Right lung (tissue), 2 donors: ENCODE measurements at regions not wholly inside any gene's neighbourhood (a gene's known extent, or its start where the extent isn't known, plus 50 kb on each side); places are given as distances from the start of the nearest gene placed in this dataset.

Experiments
- DNase-seq, 2 donors: peaks; one replicate each; pipeline ENCODE4 v3.0.0-alpha.2; 2013

DNA sequence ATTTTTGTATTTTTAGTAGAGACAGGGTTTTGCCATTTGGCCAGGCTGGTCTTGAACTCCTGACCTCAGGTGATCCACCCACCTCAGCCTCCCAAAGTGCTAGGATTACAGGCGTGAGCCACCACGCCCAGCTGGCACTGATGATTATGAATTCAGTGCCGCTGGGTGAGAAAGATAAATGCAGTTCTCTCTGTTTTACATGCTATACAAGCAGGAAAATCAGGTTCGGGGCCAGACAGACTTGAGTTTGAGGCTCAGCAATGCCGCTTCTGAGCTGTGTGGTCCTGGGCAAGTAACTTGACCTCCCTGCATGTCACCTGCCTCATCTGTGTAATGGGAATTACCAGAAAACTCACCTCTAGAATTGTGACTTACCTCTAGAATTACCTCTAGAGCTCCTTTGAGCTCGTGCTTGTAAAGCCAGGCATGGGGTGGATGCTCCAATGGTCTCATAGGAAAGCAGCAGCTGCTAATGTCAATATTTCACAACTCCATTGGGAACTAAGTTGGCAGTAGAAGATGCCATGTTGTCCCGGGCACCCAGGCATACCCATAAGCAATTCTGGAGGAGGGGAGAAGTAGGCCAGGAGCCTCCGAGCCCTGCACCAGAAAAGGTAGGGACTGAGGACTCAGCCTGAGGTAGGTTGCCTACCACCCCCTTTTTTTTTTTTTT is 119.8 kb upstream of the SLC25A33 start:
- no peak for DNase-seq

DNA sequence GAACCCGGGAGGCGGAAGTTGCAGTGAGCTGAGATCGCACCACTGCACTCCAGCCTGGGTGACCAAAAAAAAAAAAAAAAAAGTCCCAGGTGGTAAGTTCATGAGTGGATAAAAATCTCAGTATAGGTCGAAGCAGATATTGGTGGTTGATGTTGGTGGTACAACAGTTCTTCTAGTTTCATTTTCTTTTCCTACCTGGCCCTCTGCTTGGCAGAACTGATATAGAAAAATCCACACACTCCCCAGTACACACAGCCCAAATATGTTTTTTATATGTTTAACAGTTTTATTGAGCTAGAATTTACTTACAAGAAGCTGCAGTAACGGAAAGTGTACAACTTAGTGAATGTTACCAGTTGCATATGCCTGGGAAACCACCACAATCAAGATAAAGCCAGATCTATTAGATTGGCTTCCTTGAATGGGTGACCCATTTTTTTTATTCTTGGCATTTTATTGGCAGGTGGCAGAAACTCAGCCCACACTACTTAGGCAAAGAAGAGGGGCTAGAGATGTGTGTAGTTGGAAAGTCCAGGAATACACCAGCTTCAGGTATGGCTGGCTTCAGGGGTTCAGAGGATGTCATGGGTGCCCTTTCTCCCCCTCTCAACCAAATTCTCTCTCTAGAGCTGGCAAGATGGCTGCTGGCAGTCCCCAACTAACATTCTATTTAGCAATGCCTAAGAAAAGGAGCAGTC is 118.3 kb upstream of the SLC25A33 start:
- no peak for DNase-seq

DNA sequence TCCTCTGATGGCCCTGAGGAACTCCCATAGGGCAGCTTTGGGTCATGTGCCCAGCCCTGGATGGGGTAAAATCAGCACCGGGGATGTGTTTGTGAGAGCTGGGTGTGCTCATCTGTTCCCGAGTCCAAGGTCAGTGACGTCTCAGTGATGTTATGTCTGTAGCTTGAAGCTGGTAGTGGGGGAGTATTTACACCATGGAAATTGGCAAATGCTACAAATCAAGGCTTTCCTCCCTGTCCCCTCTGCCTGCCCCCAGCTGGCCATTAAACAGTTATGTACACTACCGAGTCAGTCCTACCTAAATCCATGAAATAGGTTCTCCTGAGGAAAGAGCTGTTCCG is 117.8 kb upstream of the SLC25A33 start:
- DNase-seq = no peak

DNA sequence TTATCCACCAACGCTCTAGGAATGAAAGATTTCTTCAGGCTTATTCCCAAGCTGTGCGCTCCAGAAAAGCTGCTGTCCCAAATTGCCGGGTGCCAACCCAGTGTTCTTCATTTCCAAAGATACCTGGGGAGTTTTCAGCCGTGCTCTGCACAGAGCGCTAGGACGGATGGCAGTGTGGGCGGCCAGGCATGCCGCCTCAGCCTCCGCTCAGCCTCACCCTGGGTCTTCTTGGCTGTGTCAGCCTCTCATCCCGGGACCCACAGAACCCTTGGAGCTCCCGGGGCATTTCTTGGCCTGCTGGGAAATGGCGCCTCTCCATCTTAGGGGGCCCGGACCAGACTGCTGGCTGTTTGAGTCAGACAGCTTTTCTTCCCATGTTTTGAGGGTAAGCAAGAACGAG is 116.9 kb upstream of the SLC25A33 start:
- no peak for DNase-seq

DNA sequence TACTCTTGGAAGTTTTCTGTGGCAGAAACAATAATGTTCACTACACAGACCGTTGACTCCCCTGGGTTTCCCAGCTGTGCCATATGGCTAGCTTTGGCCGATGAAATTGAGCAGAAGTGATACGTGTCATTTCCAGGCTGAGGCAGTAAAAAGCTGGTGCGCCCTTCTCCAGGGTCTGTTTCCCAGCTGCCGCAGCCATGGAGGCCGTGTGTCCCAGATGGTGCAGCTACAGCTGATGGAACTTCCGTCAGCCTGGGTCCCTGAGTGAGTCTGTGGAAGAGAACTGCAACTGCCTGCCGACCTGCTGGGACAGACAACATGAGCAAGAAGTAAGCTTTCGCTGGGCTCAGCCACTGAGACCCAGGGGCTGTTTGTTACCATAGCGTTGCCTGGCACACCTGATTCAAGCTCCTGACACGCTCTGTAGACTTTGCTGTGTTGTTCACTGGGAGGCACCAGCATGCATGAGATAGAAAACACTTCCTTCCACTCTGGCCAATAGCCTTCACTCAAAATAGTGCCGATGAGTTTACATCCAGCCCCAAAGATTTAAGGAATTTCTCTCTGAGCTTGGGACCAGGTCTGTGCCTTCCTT is 116.3 kb upstream of the SLC25A33 start:
- DNase-seq = no peak

DNA sequence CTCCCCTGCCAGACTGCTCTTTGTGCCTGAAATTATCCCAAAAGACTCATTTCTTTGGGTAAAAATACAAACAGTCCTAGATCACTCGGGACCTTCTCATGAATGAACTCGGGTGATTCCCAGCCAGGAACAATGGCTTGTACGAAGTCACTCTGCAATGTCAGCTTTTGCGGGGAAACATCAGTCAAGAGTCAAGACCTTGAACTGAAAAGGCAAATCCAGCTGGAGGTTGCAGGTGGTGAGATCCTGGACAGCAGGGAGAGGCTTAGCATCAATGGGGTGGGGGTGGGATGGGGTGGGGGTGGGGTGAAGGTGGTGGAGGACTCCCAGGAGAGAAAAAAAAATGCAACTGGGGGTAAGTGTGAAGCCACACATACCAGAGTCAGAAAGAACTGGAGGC is 115.0 kb upstream of the SLC25A33 start:
- no peak for DNase-seq

DNA sequence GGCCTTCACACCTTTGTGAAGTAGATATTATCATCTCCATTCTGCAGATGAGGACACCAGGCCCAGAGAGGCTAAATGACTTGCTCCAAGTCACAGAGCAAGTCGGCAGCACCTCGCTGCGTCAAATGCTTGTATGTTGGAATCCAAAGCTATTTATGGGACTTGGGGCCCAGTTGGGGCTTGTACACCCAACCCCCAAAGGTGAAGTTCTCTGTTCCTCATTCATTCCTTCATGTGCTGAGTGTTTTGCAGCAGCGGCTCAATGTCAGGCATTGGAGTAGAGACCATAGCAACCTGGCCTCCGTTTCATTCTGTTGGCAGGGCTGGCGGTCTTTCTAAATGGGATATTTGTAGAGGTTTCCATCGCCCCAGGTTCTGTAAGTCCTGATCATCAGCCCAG is 113.4 kb upstream of the SLC25A33 start:
- no peak for DNase-seq

DNA sequence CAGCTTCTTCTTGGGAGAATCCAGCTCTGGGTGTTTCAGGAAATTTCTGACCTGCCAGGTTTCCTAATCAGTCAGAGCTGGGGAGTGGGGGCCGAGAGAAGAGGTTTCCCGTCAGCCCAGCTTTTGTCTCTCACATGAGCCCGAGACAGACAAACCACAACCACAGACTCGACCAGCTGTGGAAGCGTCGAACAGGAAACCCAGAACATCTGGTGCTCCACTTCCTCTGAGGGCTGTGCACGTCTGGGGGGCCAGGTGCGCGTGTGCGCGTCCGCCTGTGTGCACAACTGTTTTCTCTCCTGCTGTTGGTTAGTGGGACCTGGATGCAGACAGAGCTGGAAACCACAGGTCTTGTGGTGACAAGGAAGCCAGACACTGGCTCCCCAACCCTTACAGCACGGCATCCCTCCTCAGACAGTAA is 113.0 kb upstream of the SLC25A33 start:
- DNase-seq = no peak

DNA sequence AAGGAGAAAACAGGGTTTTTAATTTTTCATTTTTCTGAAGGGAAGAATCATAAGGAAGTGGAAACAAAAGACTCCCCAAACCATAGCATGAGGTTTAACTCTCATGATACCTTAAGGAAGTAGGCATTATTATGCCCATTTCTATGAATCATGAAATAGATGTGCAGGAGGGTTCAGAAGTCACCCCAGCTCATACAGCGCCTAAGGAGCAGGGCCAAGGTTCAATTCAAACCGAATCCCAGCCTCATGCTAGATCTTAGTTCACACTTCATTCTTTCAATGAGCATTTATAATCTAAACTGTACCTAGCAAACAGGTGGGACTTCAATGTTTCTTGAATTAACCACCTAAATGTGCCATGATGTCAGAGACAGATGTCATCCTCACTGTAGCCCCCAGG is 111.9 kb upstream of the SLC25A33 start:
- no peak for DNase-seq

DNA sequence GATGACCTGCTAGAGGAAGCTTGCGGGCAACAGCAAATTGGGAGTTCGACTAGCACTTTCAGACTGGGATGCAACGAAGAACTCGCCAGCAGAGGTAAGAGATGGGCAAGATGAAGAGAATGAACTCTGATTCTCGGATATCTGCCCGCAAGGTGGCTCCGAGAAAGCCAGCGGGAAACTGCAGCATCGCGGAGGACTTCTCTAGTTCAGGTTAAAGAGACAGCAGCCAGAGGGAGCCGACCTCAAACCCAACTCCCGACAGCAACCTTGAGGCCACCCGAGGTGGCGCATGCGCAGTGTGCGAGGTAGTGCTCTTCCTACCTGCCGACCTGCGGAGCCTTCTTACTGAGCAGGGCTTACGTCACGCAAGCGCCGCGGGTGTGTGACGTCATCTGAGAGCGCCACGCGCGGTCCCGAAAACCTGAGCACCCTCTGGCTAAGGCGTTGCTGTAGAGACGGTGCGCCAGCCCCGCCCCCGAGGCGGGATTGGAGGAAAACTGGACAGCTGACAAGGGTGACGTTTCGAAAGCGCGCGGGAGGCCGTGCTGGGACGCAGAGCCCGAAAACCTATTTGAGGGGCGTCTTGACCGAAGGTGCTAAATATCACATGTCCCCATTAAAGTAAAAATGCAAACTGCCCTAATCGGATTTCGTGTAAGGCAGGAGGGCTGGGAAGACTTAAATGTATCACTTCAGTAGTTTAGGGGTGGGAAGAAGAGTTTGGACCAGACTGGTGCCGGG is 110.5 kb upstream of the SLC25A33 start:
- peak; percentile 99 for DNase-seq

DNA sequence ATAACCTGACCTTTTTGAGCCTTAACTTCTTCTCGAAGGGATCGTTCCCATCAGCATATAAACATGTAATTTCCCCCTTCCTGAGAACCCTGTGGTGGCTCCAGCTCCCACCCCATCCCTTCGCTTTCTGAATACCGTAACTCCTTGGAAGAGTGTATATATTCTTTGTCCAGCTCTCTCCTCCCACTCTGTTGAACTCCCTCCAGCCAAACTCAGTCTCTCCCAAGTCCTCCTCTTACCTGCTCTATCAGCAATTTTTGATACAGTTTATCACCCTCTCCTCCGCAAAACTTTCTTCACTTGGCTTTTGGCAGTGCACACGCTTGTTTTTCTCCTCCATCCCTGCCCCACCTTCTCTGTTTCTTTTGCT is 109.9 kb upstream of the SLC25A33 start:
- no peak for DNase-seq

DNA sequence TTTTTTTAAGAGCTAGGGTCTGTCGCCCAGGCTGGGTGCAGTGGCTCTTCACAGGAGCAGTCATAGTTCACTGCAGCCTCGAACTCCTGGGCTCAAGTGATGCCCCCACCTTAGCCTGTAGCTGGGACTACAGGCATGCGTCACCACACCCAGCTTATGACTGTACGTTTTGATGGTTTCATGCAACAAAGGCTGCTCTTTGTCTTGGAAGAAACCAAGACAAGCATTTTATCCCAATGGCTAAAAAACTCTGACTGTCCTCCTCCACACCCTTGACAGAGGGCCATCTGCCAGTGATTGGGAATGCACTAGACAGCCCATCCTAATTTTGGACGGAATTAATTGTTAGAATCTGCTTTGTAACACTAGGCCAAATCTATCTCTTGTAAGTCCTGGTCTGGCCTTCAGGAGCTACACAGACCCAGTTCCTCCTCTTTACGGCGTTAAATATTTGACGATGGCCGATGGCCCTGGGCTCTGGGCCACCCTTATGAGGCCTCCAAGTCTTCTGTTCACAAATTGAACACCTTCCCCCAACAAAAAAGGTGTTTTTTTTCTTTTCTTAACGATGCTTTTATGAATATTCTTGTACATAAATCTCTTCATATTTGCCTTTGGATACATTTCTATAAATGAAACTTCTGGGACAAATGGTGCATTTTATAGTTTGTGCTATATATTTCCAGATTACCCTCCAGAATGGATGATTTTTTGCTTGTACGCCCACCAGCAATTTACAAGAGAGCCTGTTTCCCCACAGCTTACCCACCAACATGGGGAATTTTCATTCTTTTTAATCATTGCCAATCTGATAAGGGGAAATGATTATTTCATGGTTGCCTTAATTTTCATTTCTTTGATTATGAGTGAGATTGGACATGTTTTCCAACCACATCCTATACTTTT is 104.8 kb upstream of the SLC25A33 start:
- no peak for DNase-seq

DNA sequence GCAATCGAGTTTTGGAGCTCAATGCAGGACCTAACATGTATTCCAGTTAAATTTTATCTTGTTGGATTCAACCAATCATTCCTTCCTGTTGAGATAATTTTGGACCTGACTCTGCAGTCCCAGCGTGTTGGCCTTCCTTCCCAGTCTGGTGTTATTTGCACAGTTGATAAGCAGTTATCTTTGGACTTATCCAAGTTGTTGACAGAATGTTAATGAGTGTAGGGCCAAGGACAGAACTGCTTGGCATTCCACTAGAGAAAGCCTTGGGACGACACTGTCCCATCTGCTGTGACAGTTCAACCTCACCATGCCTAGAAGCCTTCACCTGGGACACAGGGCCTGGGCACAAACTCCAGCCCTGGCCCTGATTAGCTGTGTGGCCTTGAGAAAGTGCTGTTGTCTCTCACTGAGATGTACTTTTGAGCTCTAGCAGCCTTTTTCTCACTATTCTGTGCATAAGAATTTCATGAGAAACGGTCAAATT is 104.1 kb upstream of the SLC25A33 start:
- no peak for DNase-seq

DNA sequence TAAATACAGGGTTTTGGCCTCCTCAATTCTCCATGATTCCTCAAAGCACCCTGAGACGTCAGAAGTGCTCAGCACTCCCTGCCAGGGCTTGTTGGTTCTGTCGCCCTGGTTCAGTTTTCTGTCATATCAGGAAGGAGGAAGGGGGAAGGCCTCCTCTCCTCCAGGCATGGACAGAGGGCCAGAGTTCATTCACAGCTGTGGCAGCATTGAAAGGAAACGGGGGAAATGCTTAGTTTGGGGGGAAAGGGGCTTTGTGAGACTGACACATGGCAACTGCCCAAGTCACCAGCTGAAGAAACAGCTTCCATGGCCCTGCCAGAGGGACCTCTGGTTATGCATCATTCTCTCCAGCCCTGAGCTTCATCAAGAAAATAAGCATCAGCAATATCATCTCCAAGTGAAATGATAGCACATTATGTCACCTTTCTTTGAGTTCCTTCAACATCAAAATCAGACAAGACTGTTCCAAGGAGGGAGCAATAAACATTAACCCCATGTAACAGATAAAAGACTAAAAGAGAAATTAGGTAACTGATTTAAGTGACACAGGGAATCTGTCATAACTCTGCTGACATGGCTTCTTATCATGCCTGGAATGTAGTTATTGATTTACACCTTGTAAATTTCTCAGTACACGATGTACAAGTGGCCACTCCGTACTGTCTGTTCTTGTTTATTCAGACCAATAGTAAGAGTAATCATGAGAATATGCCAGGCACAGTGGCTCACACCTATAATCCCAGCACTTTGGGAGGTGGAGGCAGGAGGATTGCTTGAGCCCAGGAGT is 103.2 kb upstream of the SLC25A33 start:
- no peak for DNase-seq

DNA sequence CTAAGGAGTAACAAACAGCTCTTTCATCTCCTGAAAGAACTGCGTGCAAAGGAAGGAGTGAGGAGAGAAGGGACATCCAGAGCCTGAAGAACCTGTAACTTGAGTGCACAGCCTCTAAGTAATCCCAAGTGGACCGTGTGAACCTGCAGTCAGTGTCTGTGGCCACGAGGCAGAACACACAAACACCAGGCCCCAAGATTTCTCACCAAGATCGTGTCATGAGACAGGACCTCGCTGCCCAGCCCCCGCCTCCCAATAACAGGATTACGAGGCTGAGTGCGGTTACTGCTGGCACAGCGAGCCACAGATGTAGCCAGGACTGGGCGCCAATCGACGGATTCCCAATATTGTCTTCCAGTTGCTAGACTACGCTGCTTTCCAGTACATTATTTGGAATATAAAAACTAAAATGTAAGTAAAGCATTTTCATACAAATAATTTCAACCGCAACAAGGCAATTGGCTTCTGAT is 101.3 kb upstream of the SLC25A33 start:
- no peak for DNase-seq

DNA sequence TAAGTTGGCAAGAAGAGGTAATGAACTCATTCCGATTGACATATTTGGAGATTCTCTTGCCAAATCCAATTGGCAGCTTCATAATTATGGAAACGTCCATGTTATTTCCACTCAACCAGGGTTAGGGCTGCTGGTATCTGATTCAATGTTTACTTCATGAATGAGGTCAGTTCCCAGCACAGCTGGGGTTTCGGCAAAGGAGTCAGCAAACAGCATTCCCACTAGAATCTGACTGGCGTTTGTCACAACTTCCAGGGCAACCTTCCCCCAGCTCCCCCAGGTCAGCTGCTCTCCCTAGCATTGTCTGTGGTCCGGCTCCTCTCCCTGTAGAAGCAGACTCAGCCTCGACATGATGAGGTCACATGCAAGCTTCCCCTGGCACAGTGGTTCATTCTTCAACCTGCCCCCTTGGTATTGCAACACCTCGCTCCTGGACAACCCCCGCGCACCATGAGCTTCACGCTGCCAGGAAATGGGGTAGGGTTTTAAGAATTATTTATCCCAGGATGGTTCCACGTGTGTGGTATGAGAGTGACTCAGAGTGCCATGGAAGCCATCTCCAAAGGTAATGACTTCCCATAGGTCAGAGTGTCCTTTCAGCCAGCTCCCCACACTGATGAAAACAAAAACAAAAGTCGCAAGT is 100.7 kb upstream of the SLC25A33 start:
- DNase-seq = no peak

DNA sequence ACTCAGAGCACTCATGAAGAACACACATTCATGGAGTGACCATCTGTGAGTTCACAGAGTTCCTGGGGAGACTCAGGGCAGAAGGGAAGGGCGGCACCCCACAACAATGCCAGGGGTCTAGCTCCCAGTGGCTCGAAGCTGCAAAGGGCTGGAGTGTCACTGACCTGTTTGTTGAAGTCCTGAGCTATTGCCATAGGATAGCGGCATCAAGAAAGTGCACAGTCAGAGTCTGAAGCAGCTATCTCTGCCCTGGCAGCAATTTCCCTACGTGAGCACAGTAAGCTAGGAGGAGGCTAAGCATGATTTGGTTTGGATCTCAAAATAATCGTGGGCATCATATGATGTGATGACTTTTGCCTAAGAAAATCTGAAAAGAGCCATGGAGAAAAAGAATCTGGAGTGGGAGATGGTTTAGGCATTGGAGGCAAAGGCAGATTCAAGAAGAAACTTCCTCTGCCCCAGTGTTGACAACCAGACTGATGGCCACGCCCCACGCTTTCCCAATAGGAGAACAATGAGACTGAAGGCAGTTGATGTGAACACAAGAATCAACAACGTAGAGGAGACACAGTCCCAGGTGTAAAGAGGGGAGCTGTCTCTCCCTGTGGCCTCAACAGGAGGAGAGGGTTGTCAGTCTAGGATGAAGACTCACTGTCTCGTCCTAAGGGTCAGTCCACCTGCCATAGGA is 100.0 kb upstream of the SLC25A33 start:
- DNase-seq = no peak

DNA sequence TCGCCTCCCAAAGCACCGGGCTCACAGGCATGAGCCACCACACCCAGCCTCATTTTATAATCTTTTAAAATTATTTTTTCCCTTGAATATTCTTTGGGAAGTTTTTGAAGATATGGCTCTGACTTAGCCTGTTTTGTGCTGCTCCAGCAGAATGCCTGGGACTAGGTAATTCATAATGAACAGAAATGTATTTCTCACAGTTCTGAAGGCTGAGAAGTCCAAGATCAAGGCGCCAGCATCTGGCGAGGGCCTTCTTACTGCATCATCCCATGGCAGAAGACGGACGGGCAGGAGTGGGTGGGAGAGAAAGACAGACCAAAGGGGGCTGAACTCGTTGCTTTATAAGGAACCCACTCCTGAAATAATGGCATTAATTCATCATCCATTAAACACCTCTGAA is 99.0 kb upstream of the SLC25A33 start:
- no peak for DNase-seq

DNA sequence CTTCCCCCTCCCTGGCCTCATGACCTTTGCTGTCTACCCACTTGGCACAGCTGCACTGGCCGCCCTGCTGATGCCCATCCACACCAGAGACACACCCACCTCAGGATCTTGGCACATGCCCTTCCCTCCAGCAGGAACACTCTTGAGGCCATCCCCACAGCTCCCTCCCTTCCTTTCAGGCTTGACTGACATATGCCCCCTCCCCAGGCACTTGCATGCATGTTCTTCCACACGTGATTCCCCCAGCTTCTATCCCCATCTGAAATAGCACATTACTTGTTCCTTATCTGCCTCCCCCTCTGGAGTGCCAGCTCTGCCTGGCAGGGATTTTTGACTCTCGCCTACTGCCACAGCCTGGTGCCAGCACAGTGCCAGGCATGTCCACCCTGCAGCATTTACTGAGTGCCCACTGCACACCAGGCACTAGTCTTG is 98.5 kb upstream of the SLC25A33 start:
- no peak for DNase-seq
